GM13977 (cell line): ENCODE measurements at regions not wholly inside any gene's neighbourhood (a gene's known extent, or its start where the extent isn't known, plus 50 kb on each side); places are given as distances from the start of the nearest gene placed in this dataset.
A peak's percentile ranks its signal among the peaks of the same experiment; 100 is the strongest.

Source experiments
- DNase-seq: peaks from one replicate; pipeline ENCODE4 v3.0.0; 2012; ENCODE audit warnings: low spot score
- in situ Hi-C: fragments of 300-500 bp; cut with MboI; formaldehyde crosslinking; loops from one replicate; pipeline ENCODE4 v1.12.0; 2022; ENCODE audit warnings: low sequenced_read_pairs, low pct_unique_long_range_greater_than_20kb, mixed read lengths, inconsistent platforms; ENCODE audit not compliant: unreplicated experiment
- TF ChIP-seq, protein P1 (sequence below): IDR thresholded peaks from 2 replicates; pipeline ENCODE4 v1.5.1; 2012; ENCODE audit warnings: mild to moderate bottlenecking, control low read depth; ENCODE audit not compliant: insufficient read depth; ENCODE audit errors: extremely low read depth, missing control alignments

DNA sequence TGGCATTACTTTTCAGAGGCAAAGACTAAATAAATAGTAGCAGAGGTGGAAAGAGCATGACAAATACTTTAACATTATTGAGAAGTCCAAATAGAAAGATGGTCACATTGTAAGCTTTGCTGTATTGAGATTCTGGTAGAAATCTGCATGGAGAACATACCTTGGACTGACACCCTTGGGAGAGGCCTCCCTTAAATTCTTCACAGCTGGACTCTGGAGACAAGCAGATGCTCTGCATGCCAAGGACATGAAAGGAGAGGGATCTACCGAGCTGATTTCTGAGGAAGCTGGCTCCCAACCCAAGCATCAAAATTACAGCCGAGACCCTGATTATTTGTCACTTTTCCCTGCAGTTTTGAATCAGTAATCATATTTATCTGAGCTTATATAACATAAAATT is 212.5 kb upstream of the COL8A1 start:
- DNase-seq, result no peak
- TF ChIP-seq, protein P1, sequence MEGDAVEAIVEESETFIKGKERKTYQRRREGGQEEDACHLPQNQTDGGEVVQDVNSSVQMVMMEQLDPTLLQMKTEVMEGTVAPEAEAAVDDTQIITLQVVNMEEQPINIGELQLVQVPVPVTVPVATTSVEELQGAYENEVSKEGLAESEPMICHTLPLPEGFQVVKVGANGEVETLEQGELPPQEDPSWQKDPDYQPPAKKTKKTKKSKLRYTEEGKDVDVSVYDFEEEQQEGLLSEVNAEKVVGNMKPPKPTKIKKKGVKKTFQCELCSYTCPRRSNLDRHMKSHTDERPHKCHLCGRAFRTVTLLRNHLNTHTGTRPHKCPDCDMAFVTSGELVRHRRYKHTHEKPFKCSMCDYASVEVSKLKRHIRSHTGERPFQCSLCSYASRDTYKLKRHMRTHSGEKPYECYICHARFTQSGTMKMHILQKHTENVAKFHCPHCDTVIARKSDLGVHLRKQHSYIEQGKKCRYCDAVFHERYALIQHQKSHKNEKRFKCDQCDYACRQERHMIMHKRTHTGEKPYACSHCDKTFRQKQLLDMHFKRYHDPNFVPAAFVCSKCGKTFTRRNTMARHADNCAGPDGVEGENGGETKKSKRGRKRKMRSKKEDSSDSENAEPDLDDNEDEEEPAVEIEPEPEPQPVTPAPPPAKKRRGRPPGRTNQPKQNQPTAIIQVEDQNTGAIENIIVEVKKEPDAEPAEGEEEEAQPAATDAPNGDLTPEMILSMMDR, result no peak
- in situ Hi-C loops, result no loop called here

- no peak for DNase-seq
- TF ChIP-seq, protein P1, result no peak
- in situ Hi-C loops, result no loop called here
These were observed 219.3 kb upstream of the COL8A1 start for GRCh38 chr3:99419116-99419515.

- TF ChIP-seq, protein P1, result no peak
- in situ Hi-C loops, result no loop called here
- DNase-seq, result peak; percentile 34
These were observed 219.7 kb upstream of the COL8A1 start for GRCh38 chr3:99418709-99419108.

GRCh38 chr3:99418209-99418635 is 220.2 kb upstream of the COL8A1 start:
- peak; percentile 60 for DNase-seq
- in situ Hi-C loops, result no loop called here
- TF ChIP-seq, protein P1, result no peak

DNA sequence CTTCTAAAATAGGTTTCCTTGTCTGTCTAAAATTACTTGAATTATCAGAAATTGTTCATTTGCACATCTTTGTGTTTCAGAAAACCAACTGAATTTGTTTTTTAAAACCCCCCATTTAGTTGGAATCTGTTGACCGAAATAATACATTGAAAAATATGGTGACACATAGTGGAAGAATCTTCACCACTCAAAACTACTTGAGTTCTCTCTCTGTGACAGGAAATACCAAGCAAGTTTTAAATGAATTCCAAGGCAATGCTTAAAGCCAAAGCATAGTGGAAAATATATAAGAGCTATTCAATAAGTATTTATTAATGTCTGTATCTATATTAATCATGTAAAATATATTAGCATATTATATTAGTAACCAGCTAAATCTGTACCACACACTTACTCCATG is 224.9 kb upstream of the COL8A1 start:
- DNase-seq, result no peak
- in situ Hi-C loops, result no loop called here
- TF ChIP-seq, protein P1, result no peak

GRCh38 chr3:99410789-99411311 is 227.5 kb upstream of the COL8A1 start:
- TF ChIP-seq, protein P1, result no peak
- in situ Hi-C loops, result no loop called here
- DNase-seq, result peak; percentile 17

GRCh38 chr3:99409961-99410360 is 228.4 kb upstream of the COL8A1 start:
- in situ Hi-C loops, result no loop called here
- TF ChIP-seq, protein P1, result no peak
- no peak for DNase-seq
